Heart left ventricle (tissue), 16 donors: ENCODE measurements at regions not wholly inside any gene's neighbourhood (a gene's known extent, or its start where the extent isn't known, plus 50 kb on each side); places are given as distances from the start of the nearest gene placed in this dataset.

Source experiments
- ATAC-seq, 4 donors: fragments of 200-7000 bp; cut with Tn5 transposase; one replicate each; pipeline ENCODE4 v1.9.1; 2020 to 2022; ENCODE audit warnings: moderate library complexity in 4 of 4, mild to moderate bottlenecking in 3 of 4, moderate number of reproducible peaks in 1 of 4
- DNase-seq, 5 donors: peaks; one replicate each; pipeline ENCODE4 v3.0.0-alpha.2; 2020
- H3K27ac ChIP-seq, 12 donors: fragments of 200-600 bp; sonication (generic) in 4 of 12; one replicate each; pipeline versions ENCODE4 v1.5.0 to v1.8.0; 2016 to 2022; ENCODE audit warnings: mild to moderate bottlenecking in 2 of 12
- H3K27me3 ChIP-seq, 9 donors: fragments of 200-600 bp; sonication (generic) in 2 of 9; one replicate each; pipeline versions ENCODE4 v1.5.1 to v1.8.0; 2016 to 2022; ENCODE audit warnings: mild to moderate bottlenecking in 3 of 9
- H3K36me3 ChIP-seq, 9 donors: fragments of 200-600 bp; sonication (generic) in 2 of 9; one replicate each; pipeline versions ENCODE4 v1.5.0 to v1.8.0; 2018 to 2022; ENCODE audit warnings: mild to moderate bottlenecking in 2 of 9
- H3K4me1 ChIP-seq, 12 donors: fragments of 200-600 bp; sonication (generic) in 4 of 12; one replicate each; pipeline versions ENCODE4 v1.5.0 to v1.8.0; 2016 to 2022; ENCODE audit warnings: mild to moderate bottlenecking in 3 of 12
- H3K4me3 ChIP-seq, 12 donors: fragments of 200-600 bp; sonication (generic) in 4 of 12; one replicate each; pipeline versions ENCODE4 v1.5.0 to v1.8.0; 2017 to 2022; ENCODE audit warnings: mild to moderate bottlenecking in 9 of 12, moderate library complexity in 4 of 12
- H3K9me3 ChIP-seq, 12 donors: fragments of 200-600 bp; sonication (generic) in 4 of 12; one replicate each; pipeline versions ENCODE4 v1.5.0 to v1.8.0; 2016 to 2022; ENCODE audit warnings: mild to moderate bottlenecking in 1 of 12
- POLR2A ChIP-seq, 2 donors: fragments of 450-650 bp; IDR thresholded peaks; one replicate each; pipeline ENCODE4 v1.6.1; 2017; ENCODE audit warnings: antibody characterized with exemption in 2 of 2, mild to moderate bottlenecking in 2 of 2, moderate library complexity in 2 of 2
- WGBS, 4 donors: extraction: QIAGEN DNeasy Blood & Tissue Kit in 2 of 4; methylation state at CpG; one replicate each; pipeline versions ENCODE4 v1.1.5 to v1.1.7; 2013 to 2018; 5-methylcytosine and 5-hydroxymethylcytosine counted together
- intact Hi-C, 10 donors: fragments of 100-400 bp; cut with DNase I; formaldehyde crosslinking; loops; one replicate each; pipeline versions ENCODE4 v1.11.1 to v1.14.2; 2022
- TF ChIP-seq, protein P1 (sequence below), 12 donors: fragments of 200-600 bp; sonication (generic) in 4 of 12; IDR thresholded peaks; one replicate each; pipeline versions ENCODE4 v1.5.0 to v1.8.0; 2018 to 2022; ENCODE audit warnings: antibody characterized with exemption in 12 of 12, mild to moderate bottlenecking in 5 of 12
- donor health status: ischemic (EF 13 %, LVEDD 7.1; RV severe dilation, severe dysfunction).
- donor health status: healthy with polysubstance abuse.
- donor health status: DM: no; HTN: yes; CAD: no.
- donor health status: DM: no; HTN: no; CAD: no.
- donor health status: ischemic (EF 25% LVEDD 6.9; RV normal size, moderate dysfunction).
- donor health status: ischemic (EF 25% LVEDD 5.7; RV mildly dilated, moderate dysfunction).
- donor health status: healthy.
- donor health status: DM: yes; HTN: yes; CAD: no.
- donor health status: ischemic (EF 35%, LVEDD 5.7; RV mildly dilated, moderate dysfunction).
- donor health status: nonischemic (EF 11% LVEDD 7.7; RV severe dilation, severe dysfunction).
- donor health status: DM: yes; HTN: yes; CAD: no.
- donor health status: PGD.
- donor health status: ischemic (EF 29% LVEDD 5.4; RV normal size, mild dysfunction).
- donor health status: nonischemic (EF 23%, LVEDD 6.1; RV moderate dilation, normal function).

DNA sequence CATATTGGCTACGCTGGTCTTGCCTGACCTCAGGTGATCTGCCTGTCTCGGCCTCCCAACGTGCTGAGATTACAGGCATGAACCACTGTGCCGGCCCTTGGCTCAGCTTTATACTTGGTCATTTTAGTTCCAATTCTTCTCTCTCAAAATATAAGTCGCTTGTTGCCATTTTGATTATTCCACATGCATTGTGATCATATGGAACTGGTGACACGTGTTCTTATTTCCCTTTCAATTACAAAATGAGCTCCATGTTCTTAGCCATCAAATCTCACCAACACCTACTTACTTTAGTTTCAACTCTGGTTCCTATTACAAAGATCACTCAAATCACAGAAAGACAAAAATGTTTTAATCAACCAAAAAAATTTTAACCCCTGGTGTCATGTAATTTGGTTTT lies 1711.7 kb downstream of the TP53TG3F start:
- no peak overlapping the region for H3K4me3 ChIP-seq
- DNase-seq (no peak), ATAC-seq (no peak)
- TF ChIP-seq, protein P1, sequence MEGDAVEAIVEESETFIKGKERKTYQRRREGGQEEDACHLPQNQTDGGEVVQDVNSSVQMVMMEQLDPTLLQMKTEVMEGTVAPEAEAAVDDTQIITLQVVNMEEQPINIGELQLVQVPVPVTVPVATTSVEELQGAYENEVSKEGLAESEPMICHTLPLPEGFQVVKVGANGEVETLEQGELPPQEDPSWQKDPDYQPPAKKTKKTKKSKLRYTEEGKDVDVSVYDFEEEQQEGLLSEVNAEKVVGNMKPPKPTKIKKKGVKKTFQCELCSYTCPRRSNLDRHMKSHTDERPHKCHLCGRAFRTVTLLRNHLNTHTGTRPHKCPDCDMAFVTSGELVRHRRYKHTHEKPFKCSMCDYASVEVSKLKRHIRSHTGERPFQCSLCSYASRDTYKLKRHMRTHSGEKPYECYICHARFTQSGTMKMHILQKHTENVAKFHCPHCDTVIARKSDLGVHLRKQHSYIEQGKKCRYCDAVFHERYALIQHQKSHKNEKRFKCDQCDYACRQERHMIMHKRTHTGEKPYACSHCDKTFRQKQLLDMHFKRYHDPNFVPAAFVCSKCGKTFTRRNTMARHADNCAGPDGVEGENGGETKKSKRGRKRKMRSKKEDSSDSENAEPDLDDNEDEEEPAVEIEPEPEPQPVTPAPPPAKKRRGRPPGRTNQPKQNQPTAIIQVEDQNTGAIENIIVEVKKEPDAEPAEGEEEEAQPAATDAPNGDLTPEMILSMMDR (IDR thresholded peaks at IDR 0.05): no peak
- no peak for TF ChIP-seq POLR2A (IDR thresholded peaks at IDR 0.05)
- no peaks in the 10 kb centered on the region for H3K27me3 ChIP-seq
- H3K27ac ChIP-seq: no peak overlapping the region
- H3K4me1 ChIP-seq: peaks cover 0 to under 1% (median 0%) of the 10 kb centered on the region in 12 donors
- intact Hi-C loops: no loop called here
- no peaks in the 10 kb centered on the region for H3K36me3 ChIP-seq
- 64 to 66% (median 65%) methylated on average over 6 of the region's 6 CpGs for WGBS, 4 donors
- H3K9me3 ChIP-seq: peaks cover 0 to 21% (median 6%) of the 10 kb centered on the region in 12 donors

DNA sequence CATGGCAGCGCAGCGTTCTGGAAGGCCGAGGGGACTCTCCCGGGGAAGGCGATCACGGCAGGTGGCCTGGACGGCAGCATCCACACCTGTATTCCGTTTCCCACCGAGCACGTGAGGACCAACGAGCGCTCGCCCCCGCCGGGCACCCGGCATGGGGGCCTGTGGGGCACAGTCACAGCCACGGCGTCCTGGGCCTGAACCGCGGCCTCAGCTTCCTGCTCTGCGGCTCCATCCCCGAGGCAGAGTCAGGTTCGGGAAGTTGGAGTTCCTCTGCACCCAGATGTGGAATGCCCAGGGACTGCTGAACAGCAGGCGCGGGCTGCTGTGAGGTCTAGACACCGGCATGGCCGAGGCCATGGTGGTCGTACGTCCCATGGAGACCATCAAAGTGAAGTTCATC lies 1713.9 kb downstream of the TP53TG3F start:
- no peak for ATAC-seq
- H3K36me3 ChIP-seq: no peaks in the 10 kb centered on the region
- no peak overlapping the region for H3K27ac ChIP-seq
- peaks cover 0 to 13% (median 2%) of the 10 kb centered on the region in 12 donors for H3K9me3 ChIP-seq
- intact Hi-C loops: no loop called here
- no peak overlapping the region for H3K4me3 ChIP-seq
- no peak for DNase-seq
- TF ChIP-seq, protein P1 (IDR thresholded peaks at IDR 0.05): no peak
- no peak for TF ChIP-seq POLR2A (IDR thresholded peaks at IDR 0.05)
- peaks cover 0 to 7% (median 0%) of the 10 kb centered on the region in 12 donors for H3K4me1 ChIP-seq
- WGBS, 4 donors: 85 to 91% (median 87%) methylated on average over 24 to 29 of the region's 29 CpGs
- no peaks in the 10 kb centered on the region for H3K27me3 ChIP-seq

DNA sequence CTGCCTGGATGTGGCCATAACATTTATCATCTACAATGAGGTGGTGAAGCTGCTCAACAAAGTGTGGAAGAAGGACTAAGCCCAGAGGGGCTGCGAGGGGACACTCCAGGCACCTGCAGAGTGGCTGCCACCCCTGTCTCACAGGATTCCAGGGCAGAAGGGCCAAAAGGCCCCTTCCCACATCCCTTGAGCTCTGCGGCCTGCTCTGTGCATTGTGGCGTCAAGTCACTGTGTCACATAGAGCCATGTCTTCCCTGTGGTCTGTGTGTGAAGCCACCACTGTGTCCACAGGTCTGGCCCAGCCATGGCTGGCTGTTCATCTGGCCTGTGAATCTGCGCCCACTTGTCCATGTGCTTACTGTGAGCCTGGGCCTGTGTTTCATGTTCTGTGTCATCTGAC lies 1714.6 kb downstream of the TP53TG3F start:
- intact Hi-C loops: no loop called here
- no peaks in the 10 kb centered on the region for H3K36me3 ChIP-seq
- H3K27ac ChIP-seq: no peak overlapping the region
- no peak overlapping the region for H3K4me3 ChIP-seq
- DNase-seq (no peak), ATAC-seq (no peak)
- no peaks in the 10 kb centered on the region for H3K27me3 ChIP-seq
- peaks cover 0 to 9% (median 0%) of the 10 kb centered on the region in 12 donors for H3K9me3 ChIP-seq
- TF ChIP-seq POLR2A (IDR thresholded peaks at IDR 0.05): no peak
- TF ChIP-seq, protein P1 (IDR thresholded peaks at IDR 0.05): no peak
- H3K4me1 ChIP-seq: peaks cover 0 to 7% (median 0%) of the 10 kb centered on the region in 12 donors
- 76 to 87% (median 77%) methylated on average over 3 to 4 of the region's 4 CpGs for WGBS, 4 donors

DNA sequence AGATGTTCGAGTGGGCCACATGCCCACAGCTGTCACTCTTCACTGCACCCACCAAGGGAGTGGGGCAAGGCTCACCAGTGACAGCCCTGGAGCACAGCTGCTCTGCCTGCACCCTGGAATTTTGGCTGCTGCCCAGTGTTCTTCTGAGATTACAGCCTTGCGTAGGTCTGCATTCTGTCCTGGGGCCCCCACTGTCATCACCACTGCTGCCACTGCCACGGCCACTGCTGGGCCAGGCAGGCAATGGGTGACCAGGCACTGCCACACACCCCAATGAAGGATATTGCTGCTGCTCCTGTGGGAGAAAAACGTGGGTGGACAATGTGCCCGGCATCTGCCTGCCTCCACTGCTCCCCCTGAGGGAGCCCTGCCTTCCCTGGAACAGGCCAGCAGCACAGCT lies 1717.0 kb downstream of the TP53TG3F start:
- H3K4me1 ChIP-seq: peaks cover 0 to 7% (median 0%) of the 10 kb centered on the region in 12 donors
- peak in 4 of 5 donors; percentile 25 to 72 (median 45) for DNase-seq
- ATAC-seq: peak; percentile 67 to 95 (median 86)
- peaks cover 0 to 9% (median 0%) of the 10 kb centered on the region in 12 donors for H3K9me3 ChIP-seq
- no peak overlapping the region for H3K4me3 ChIP-seq
- no peak for TF ChIP-seq POLR2A (IDR thresholded peaks at IDR 0.05)
- TF ChIP-seq, protein P1 (IDR thresholded peaks at IDR 0.05): no peak
- no peaks in the 10 kb centered on the region for H3K27me3 ChIP-seq
- 19 to 52% (median 43%) methylated on average over 1 to 5 of the region's 5 CpGs for WGBS, 4 donors
- H3K27ac ChIP-seq: no peak overlapping the region
- intact Hi-C loops: no loop called here
- H3K36me3 ChIP-seq: no peaks in the 10 kb centered on the region
